GM23338 (cell line): ENCODE measurements at regions not wholly inside any gene's neighbourhood (a gene's known extent, or its start where the extent isn't known, plus 50 kb on each side); places are given as distances from the start of the nearest gene placed in this dataset.

Experiments
- ATAC-seq: fragments of 200-7000 bp; cut with Tn5 transposase; 3 replicates; pipeline ENCODE4 v1.9.1; 2020
- DNase-seq: peaks from one replicate; pipeline ENCODE4 v3.0.0-alpha.2; 2015; ENCODE audit warnings: low spot score
- H2AFZ ChIP-seq: fragments of 200-600 bp; sonication (generic); 2 replicates; pipeline ENCODE4 v1.8.0; 2016; ENCODE audit warnings: antibody characterized with exemption, mild to moderate bottlenecking, moderate library complexity
- H3F3A ChIP-seq: fragments of 200-600 bp; sonication (generic); replicated peaks from 2 replicates; pipeline ENCODE4 v1.8.0; 2017; ENCODE audit warnings: antibody characterized with exemption, mixed run types, low read depth
- H3K27ac ChIP-seq: fragments of 200-600 bp; sonication (generic); 2 replicates; pipeline ENCODE4 v1.6.1; 2016; ENCODE audit warnings: low read depth
- H3K27me3 ChIP-seq: fragments of 200-600 bp; sonication (generic); 2 replicates; pipeline ENCODE4 v1.8.0; 2016; ENCODE audit warnings: mild to moderate bottlenecking, mixed run types, moderate library complexity; ENCODE audit not compliant: insufficient read depth
- H3K36me3 ChIP-seq: fragments of 200-600 bp; sonication (generic); 2 replicates; pipeline ENCODE4 v1.8.0; 2016; ENCODE audit warnings: mild to moderate bottlenecking; ENCODE audit not compliant: insufficient read depth
- H3K4me1 ChIP-seq: fragments of 200-600 bp; sonication (generic); 2 replicates; pipeline ENCODE4 v1.8.0; 2016; ENCODE audit warnings: mild to moderate bottlenecking, moderate library complexity; ENCODE audit not compliant: insufficient read depth
- H3K4me2 ChIP-seq: fragments of 200-600 bp; sonication (generic); 2 replicates; pipeline ENCODE4 v1.7.1; 2017; ENCODE audit warnings: mixed run types
- H3K4me3 ChIP-seq: fragments of 200-600 bp; sonication (generic); 2 replicates; pipeline ENCODE4 v1.6.1; 2016; ENCODE audit warnings: mixed run types
- H3K79me2 ChIP-seq: fragments of 200-600 bp; sonication (generic); replicated peaks from 2 replicates; pipeline ENCODE4 v1.8.0; 2017; ENCODE audit warnings: mild to moderate bottlenecking; ENCODE audit not compliant: insufficient read depth
- H3K9me2 ChIP-seq: fragments of 200-600 bp; sonication (generic); 2 replicates; pipeline ENCODE4 v1.8.0; 2017; ENCODE audit not compliant: insufficient read depth
- H4K20me1 ChIP-seq: fragments of 200-600 bp; sonication (generic); replicated peaks from 2 replicates; pipeline ENCODE4 v1.8.0; 2017; ENCODE audit warnings: mild to moderate bottlenecking; ENCODE audit not compliant: insufficient read depth
- H3K27ac Mint-ChIP-seq: 2 replicates; pipeline ENCODE4 v1.8.0; 2020; ENCODE audit warnings: inconsistent platforms, mild to moderate bottlenecking, moderate library complexity, mixed read lengths
- H3K27me3 Mint-ChIP-seq: 3 replicates; pipeline ENCODE4 v1.8.0; 2022; ENCODE audit warnings: low read depth, mild to moderate bottlenecking, moderate library complexity, mixed read lengths, inconsistent platforms; ENCODE audit not compliant: insufficient read depth, poor library complexity
- H3K36me3 Mint-ChIP-seq: 3 replicates; pipeline ENCODE4 v1.8.0; 2021; ENCODE audit warnings: low read depth, mild to moderate bottlenecking, inconsistent platforms, moderate library complexity, mixed read lengths
- H3K4me1 Mint-ChIP-seq: 3 replicates; pipeline ENCODE4 v1.8.0; 2020; ENCODE audit warnings: mild to moderate bottlenecking, inconsistent platforms, mixed read lengths
- H3K4me3 Mint-ChIP-seq: 3 replicates; pipeline ENCODE4 v1.8.0; 2021; ENCODE audit warnings: moderate library complexity, mild to moderate bottlenecking, inconsistent platforms, mixed read lengths
- H3K9me3 Mint-ChIP-seq: 3 replicates; pipeline ENCODE4 v1.8.0; 2020; ENCODE audit warnings: moderate library complexity, mild to moderate bottlenecking, inconsistent platforms, mixed read lengths
- CREB1 ChIP-seq: fragments of 250-450 bp; sonication (Bioruptor Pico); IDR thresholded peaks from 2 replicates; pipeline ENCODE4 v1.5.0; 2020; ENCODE audit warnings: low read depth, mild to moderate bottlenecking, moderate library complexity
- EZH2 ChIP-seq: fragments of 200-600 bp; sonication (generic); IDR thresholded peaks from one replicate; pipeline ENCODE4 v1.8.0; 2017; ENCODE audit warnings: antibody characterized with exemption, mild to moderate bottlenecking, low read depth; ENCODE audit not compliant: unreplicated experiment
- EZH2phosphoT487 ChIP-seq: fragments of 200-600 bp; sonication (generic); IDR thresholded peaks from one replicate; pipeline ENCODE4 v1.8.1; 2018; ENCODE audit warnings: antibody characterized with exemption; ENCODE audit not compliant: unreplicated experiment
- JUNB ChIP-seq: IDR thresholded peaks from one replicate; pipeline ENCODE4 v1.6.1; 2016; ENCODE audit warnings: antibody characterized with exemption; ENCODE audit not compliant: unreplicated experiment
- NANOG ChIP-seq: IDR thresholded peaks from 2 replicates; pipeline ENCODE4 v1.6.1; 2016; ENCODE audit warnings: antibody characterized with exemption, borderline replicate concordance
- POLR2AphosphoS5 ChIP-seq: IDR thresholded peaks from 2 replicates; pipeline ENCODE4 v1.6.1; 2016; ENCODE audit warnings: antibody characterized with exemption, low read depth
- REST ChIP-seq: IDR thresholded peaks from one replicate; pipeline ENCODE4 v1.6.1; 2018; ENCODE audit warnings: antibody characterized with exemption; ENCODE audit not compliant: unreplicated experiment
- STAT1 ChIP-seq: IDR thresholded peaks from one replicate; pipeline ENCODE4 v1.6.1; 2016; ENCODE audit warnings: antibody characterized with exemption; ENCODE audit not compliant: unreplicated experiment
- ZNF114 ChIP-seq: fragments of 250-450 bp; sonication (Bioruptor Pico); IDR thresholded peaks from 2 replicates; pipeline ENCODE4 v1.5.0; 2020; ENCODE audit warnings: mild to moderate bottlenecking, moderate library complexity
- ZNF331 ChIP-seq: fragments of 250-450 bp; sonication (Bioruptor Pico); IDR thresholded peaks from 2 replicates; pipeline ENCODE4 v1.5.0; 2020; ENCODE audit warnings: low read depth, mild to moderate bottlenecking, moderate library complexity
- ZNF462 ChIP-seq: fragments of 250-450 bp; sonication (Bioruptor Pico); IDR thresholded peaks from 2 replicates; pipeline ENCODE4 v1.5.0; 2020; ENCODE audit warnings: mild to moderate bottlenecking, moderate library complexity
- TF ChIP-seq, protein P1 (sequence below): IDR thresholded peaks from 2 replicates; pipeline ENCODE4 v1.6.1; 2016; ENCODE audit warnings: antibody characterized with exemption
- TF ChIP-seq, protein P2 (sequence below), 2 experiments: fragments of 200-600 bp in 1 of 2; sonication (generic) in 1 of 2; conservative IDR thresholded peaks; 2 replicates each; pipeline versions ENCODE4 v1.5.1 to v1.6.1; 2016 to 2017; ENCODE audit warnings: antibody characterized with exemption in 2 of 2, low read depth in 2 of 2, mild to moderate bottlenecking in 2 of 2, moderate library complexity in 1 of 2

- H3K4me1 ChIP-seq = peaks cover 17% of the 10 kb centered on the region
- H4K20me1 ChIP-seq = peaks cover 32% of the 10 kb centered on the region
- ATAC-seq = no peak
- H3K27ac Mint-ChIP-seq = peak overlapping the region; percentile 32; the same call in 1 of the 2 replicates
- H2AFZ ChIP-seq = no peak overlapping the region
- peaks cover 1% of the 10 kb centered on the region for H3K27me3 Mint-ChIP-seq
- H3K36me3 ChIP-seq = no peaks in the 10 kb centered on the region
- peaks cover 3% of the 10 kb centered on the region; the same call in 1 of the 2 replicates for H3K9me2 ChIP-seq
- H3K4me2 ChIP-seq = no peak overlapping the region
- peaks cover 7% of the 10 kb centered on the region; the same call in 2 of the 3 replicates for H3K36me3 Mint-ChIP-seq
- no peak overlapping the region for H3K4me3 Mint-ChIP-seq
- H3F3A ChIP-seq = no peaks in the 10 kb centered on the region
- H3K4me3 ChIP-seq = no peak overlapping the region
- no peaks in the 10 kb centered on the region for H3K27me3 ChIP-seq
- TF ChIP-seq EZH2phosphoT487 = no peak
- no peak for TF ChIP-seq CREB1
- TF ChIP-seq POLR2AphosphoS5 = no peak
- TF ChIP-seq ZNF462 (CRISPR knock-in tag) = no peak
- no peak for TF ChIP-seq JUNB
- TF ChIP-seq ZNF331 (CRISPR knock-in tag) = no peak
- TF ChIP-seq ZNF114 (CRISPR knock-in tag) = no peak
- TF ChIP-seq, protein P1, sequence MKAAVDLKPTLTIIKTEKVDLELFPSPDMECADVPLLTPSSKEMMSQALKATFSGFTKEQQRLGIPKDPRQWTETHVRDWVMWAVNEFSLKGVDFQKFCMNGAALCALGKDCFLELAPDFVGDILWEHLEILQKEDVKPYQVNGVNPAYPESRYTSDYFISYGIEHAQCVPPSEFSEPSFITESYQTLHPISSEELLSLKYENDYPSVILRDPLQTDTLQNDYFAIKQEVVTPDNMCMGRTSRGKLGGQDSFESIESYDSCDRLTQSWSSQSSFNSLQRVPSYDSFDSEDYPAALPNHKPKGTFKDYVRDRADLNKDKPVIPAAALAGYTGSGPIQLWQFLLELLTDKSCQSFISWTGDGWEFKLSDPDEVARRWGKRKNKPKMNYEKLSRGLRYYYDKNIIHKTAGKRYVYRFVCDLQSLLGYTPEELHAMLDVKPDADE = no peak
- no peak for TF ChIP-seq NANOG
- no peak for TF ChIP-seq EZH2
- no peak for TF ChIP-seq REST
- no peak for TF ChIP-seq STAT1
- TF ChIP-seq, protein P2, sequence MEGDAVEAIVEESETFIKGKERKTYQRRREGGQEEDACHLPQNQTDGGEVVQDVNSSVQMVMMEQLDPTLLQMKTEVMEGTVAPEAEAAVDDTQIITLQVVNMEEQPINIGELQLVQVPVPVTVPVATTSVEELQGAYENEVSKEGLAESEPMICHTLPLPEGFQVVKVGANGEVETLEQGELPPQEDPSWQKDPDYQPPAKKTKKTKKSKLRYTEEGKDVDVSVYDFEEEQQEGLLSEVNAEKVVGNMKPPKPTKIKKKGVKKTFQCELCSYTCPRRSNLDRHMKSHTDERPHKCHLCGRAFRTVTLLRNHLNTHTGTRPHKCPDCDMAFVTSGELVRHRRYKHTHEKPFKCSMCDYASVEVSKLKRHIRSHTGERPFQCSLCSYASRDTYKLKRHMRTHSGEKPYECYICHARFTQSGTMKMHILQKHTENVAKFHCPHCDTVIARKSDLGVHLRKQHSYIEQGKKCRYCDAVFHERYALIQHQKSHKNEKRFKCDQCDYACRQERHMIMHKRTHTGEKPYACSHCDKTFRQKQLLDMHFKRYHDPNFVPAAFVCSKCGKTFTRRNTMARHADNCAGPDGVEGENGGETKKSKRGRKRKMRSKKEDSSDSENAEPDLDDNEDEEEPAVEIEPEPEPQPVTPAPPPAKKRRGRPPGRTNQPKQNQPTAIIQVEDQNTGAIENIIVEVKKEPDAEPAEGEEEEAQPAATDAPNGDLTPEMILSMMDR (conservative IDR thresholded peaks at IDR 0.05; ENCODE audit: low read depth in 2 of 2) = no peak
- no peak overlapping the region for H3K27ac ChIP-seq
- no peaks in the 10 kb centered on the region for H3K9me3 Mint-ChIP-seq
- H3K79me2 ChIP-seq = peaks cover 97% of the 10 kb centered on the region
- peaks cover 24% of the 10 kb centered on the region for H3K4me1 Mint-ChIP-seq
- DNase-seq = no peak
These were observed 138.4 kb downstream of the C9orf152 start for GRCh38 chr9:110069326-110070248.
